HUES6 (cell line): ENCODE measurements at regions not wholly inside any gene's neighbourhood (a gene's known extent, or its start where the extent isn't known, plus 50 kb on each side); places are given as distances from the start of the nearest gene placed in this dataset.
"Not testable (repeated sequence)": the region's sequence is repeated elsewhere in the genome, so short reads cannot be mapped to it uniquely, and the experiment has no call there.

Experiments
- H3K27ac ChIP-seq: 2 replicates; pipeline ENCODE4 v1.7.0; 2013; ENCODE audit warnings: low read depth, mild to moderate bottlenecking, low read length, inconsistent platforms
- H3K27me3 ChIP-seq: 2 replicates; pipeline ENCODE4 v1.6.1; 2013; ENCODE audit warnings: low read length; ENCODE audit not compliant: control insufficient read depth, insufficient read depth
- H3K36me3 ChIP-seq: 2 replicates; pipeline ENCODE4 v1.6.1; 2013; ENCODE audit warnings: low read length; ENCODE audit not compliant: control insufficient read depth, insufficient read depth
- H3K4me1 ChIP-seq: 2 replicates; pipeline ENCODE4 v1.6.1; 2013; ENCODE audit warnings: low read length; ENCODE audit not compliant: control insufficient read depth, insufficient read depth
- H3K4me3 ChIP-seq: 2 replicates; pipeline ENCODE4 v1.5.1; 2013; ENCODE audit warnings: low read depth, low read length
- H3K9ac ChIP-seq: one replicate; pipeline ENCODE4 v1.6.1; 2013; ENCODE audit warnings: mild to moderate bottlenecking, low read length
- H3K9me3 ChIP-seq: 2 replicates; pipeline ENCODE4 v1.6.1; 2013; ENCODE audit warnings: low read depth, low read length; ENCODE audit not compliant: control insufficient read depth, insufficient read depth

GRCh38 chr16:52309446-52310416 lies 237.2 kb downstream of the TOX3 start:
- no peak overlapping the region for H3K27ac ChIP-seq
- peaks cover 15% of the 10 kb centered on the region for H3K4me1 ChIP-seq
- H3K27me3 ChIP-seq: no peaks in the 10 kb centered on the region
- H3K4me3 ChIP-seq: no peak overlapping the region
- no peaks in the 10 kb centered on the region for H3K36me3 ChIP-seq
- H3K9ac ChIP-seq: no peak overlapping the region
- no peaks in the 10 kb centered on the region for H3K9me3 ChIP-seq

GRCh38 chr16:52308051-52308450 lies 238.9 kb downstream of the TOX3 start:
- Histone ChIP-seq H3K4me1 (peaks cover 15% of the 10 kb centered on the region), H3K27ac (no peak overlapping the region), H3K4me3 (no peak overlapping the region), H3K36me3 (no peaks in the 10 kb centered on the region), H3K9me3 (no peaks in the 10 kb centered on the region), H3K27me3 (no peaks in the 10 kb centered on the region), H3K9ac (no peak overlapping the region)

- no peaks in the 10 kb centered on the region for H3K9me3 ChIP-seq
- no peak overlapping the region for H3K9ac ChIP-seq
- no peak overlapping the region for H3K4me3 ChIP-seq
- no peaks in the 10 kb centered on the region for H3K27me3 ChIP-seq
- H3K4me1 ChIP-seq: no peaks in the 10 kb centered on the region
- H3K27ac ChIP-seq: no peak overlapping the region
- no peaks in the 10 kb centered on the region for H3K36me3 ChIP-seq
Observed at GRCh38 chr16:52301026-52301425, 245.9 kb downstream of the TOX3 start.

GRCh38 chr16:52298769-52299168 lies 248.2 kb downstream of the TOX3 start:
- Histone ChIP-seq H3K9me3 (no peaks in the 10 kb centered on the region), H3K9ac (no peak overlapping the region), H3K27me3 (no peaks in the 10 kb centered on the region)

GRCh38 chr16:52296706-52297315 lies 250.1 kb downstream of the TOX3 start:
- not testable (repeated sequence) for H3K27ac ChIP-seq, H3K4me1 ChIP-seq, H3K9me3 ChIP-seq, H3K9ac ChIP-seq, H3K27me3 ChIP-seq, H3K4me3 ChIP-seq, H3K36me3 ChIP-seq

More at GRCh38 chr16:52298769-52299168, 248.2 kb downstream of the TOX3 start:
- no peaks in the 10 kb centered on the region for H3K4me1 ChIP-seq
- H3K27ac ChIP-seq: no peak overlapping the region
- H3K4me3 ChIP-seq: no peak overlapping the region
- H3K36me3 ChIP-seq: no peaks in the 10 kb centered on the region

- Histone ChIP-seq H3K4me3 (no peak overlapping the region), H3K27me3 (no peaks in the 10 kb centered on the region), H3K4me1 (no peaks in the 10 kb centered on the region), H3K9me3 (no peaks in the 10 kb centered on the region), H3K36me3 (no peaks in the 10 kb centered on the region), H3K27ac (no peak overlapping the region), H3K9ac (no peak overlapping the region)
Observed at GRCh38 chr16:52296076-52296475, 250.9 kb downstream of the TOX3 start.

- H3K27ac ChIP-seq: no peak overlapping the region
- H3K4me1 ChIP-seq: no peaks in the 10 kb centered on the region
- no peak overlapping the region for H3K9ac ChIP-seq
- no peaks in the 10 kb centered on the region for H3K36me3 ChIP-seq
- no peaks in the 10 kb centered on the region for H3K9me3 ChIP-seq
- H3K4me3 ChIP-seq: no peak overlapping the region
- no peaks in the 10 kb centered on the region for H3K27me3 ChIP-seq
Observed at GRCh38 chr16:52294660-52295059, 252.3 kb downstream of the TOX3 start.

- no peak overlapping the region for H3K9ac ChIP-seq
- no peak overlapping the region for H3K27ac ChIP-seq
- H3K9me3 ChIP-seq: no peaks in the 10 kb centered on the region
- H3K4me1 ChIP-seq: no peaks in the 10 kb centered on the region
- H3K4me3 ChIP-seq: no peak overlapping the region
- H3K27me3 ChIP-seq: no peaks in the 10 kb centered on the region
- no peaks in the 10 kb centered on the region for H3K36me3 ChIP-seq
Observed at GRCh38 chr16:52293204-52293603, 253.7 kb downstream of the TOX3 start.

- H3K27ac ChIP-seq: no peak overlapping the region
- no peak overlapping the region for H3K9ac ChIP-seq
- peaks cover 3% of the 10 kb centered on the region; the same call in 1 of the 2 replicates for H3K4me1 ChIP-seq
- no peaks in the 10 kb centered on the region for H3K27me3 ChIP-seq
- H3K9me3 ChIP-seq: no peaks in the 10 kb centered on the region
- no peaks in the 10 kb centered on the region for H3K36me3 ChIP-seq
- H3K4me3 ChIP-seq: no peak overlapping the region
Observed at GRCh38 chr16:52283584-52284375, 263.2 kb downstream of the TOX3 start.

GRCh38 chr16:52283018-52283417 lies 263.9 kb downstream of the TOX3 start:
- Histone ChIP-seq H3K36me3 (no peaks in the 10 kb centered on the region), H3K4me1 (peaks cover 3% of the 10 kb centered on the region; the same call in 1 of the 2 replicates), H3K9ac (no peak overlapping the region), H3K4me3 (no peak overlapping the region), H3K9me3 (no peaks in the 10 kb centered on the region), H3K27ac (no peak overlapping the region), H3K27me3 (no peaks in the 10 kb centered on the region)
